Islet of Langerhans (tissue), 1 donor: ENCODE measurements at regions not wholly inside any gene's neighbourhood (a gene's known extent, or its start where the extent isn't known, plus 50 kb on each side); places are given as distances from the start of the nearest gene placed in this dataset.
"Not testable (repeated sequence)": the region's sequence is repeated elsewhere in the genome, so short reads cannot be mapped to it uniquely, and the experiment has no call there.

Experiments used
- FAIRE-seq: peaks from one replicate; lab custom pipeline; 2011; peaks lifted over from hg19 to GRCh38; lab: Jason Lieb, UNC

- no peak for FAIRE-seq
Observed at GRCh38 chr14:105711044-105711620, 184.7 kb downstream of the TMEM121 start.

DNA sequence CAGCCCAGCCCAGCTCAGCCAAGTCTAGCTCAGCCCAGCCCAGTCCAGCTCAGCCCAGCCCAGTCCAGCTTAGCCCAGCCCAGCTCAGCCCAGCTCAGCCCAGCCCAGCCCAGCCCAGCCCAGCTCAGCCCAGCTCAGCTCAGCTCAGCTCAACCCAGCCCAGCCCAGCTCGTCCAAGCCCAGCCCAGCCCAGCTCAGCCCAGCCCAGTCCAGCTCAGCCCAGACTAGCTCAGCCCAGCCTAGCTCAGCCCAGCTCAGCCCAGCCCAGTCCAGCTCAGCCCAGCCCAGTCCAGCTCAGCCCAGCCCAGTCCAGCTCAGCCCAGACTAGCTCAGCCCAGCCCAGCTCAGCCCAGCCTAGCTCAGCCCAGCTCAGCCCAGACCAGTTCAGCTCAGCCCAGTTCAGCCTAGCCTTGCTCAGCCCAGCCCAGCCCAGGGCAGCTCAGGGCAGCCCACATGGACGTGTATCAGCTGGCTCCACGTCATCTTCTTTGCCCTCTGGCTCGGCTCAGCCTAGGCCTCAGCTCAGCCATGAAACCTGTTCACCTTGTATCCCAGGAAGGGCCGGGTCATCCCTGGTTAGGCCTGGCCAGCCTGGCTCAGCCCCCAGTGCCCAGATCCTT lies 185.6 kb downstream of the TMEM121 start:
- no peak for FAIRE-seq

- not testable (repeated sequence) for FAIRE-seq
Observed at GRCh38 chr14:105712670-105713069, 186.3 kb downstream of the TMEM121 start.

- FAIRE-seq = not testable (repeated sequence)
Observed at GRCh38 chr14:105713160-105713559, 186.8 kb downstream of the TMEM121 start.

GRCh38 chr14:105713836-105714235 lies 187.5 kb downstream of the TMEM121 start:
- FAIRE-seq = not testable (repeated sequence)

- not testable (repeated sequence) for FAIRE-seq
Observed at GRCh38 chr14:105718787-105719186, 192.4 kb downstream of the TMEM121 start.

GRCh38 chr14:105720106-105720505 lies 193.7 kb downstream of the TMEM121 start:
- not testable (repeated sequence) for FAIRE-seq

- not testable (repeated sequence) for FAIRE-seq
Observed at GRCh38 chr14:105720852-105721601, 194.6 kb downstream of the TMEM121 start.

DNA sequence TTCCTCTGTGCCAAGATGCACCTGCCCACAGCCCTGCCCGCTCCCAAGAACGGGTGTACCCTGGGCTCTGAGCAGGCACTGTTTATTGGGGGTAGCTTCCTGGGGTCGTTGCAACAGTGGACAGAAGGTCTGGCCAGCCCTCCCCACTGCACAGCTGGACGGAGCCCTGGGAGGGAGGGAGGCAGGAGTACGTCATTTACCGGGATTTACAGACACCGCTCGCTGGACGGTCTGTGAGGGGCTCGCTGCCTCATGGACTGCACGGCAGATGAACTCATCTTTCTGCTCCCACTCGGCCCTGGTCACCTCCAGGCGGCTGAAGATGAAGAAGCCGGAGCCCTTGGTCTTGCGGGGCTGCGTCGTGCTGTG lies 195.2 kb downstream of the TMEM121 start:
- not testable (repeated sequence) for FAIRE-seq

DNA sequence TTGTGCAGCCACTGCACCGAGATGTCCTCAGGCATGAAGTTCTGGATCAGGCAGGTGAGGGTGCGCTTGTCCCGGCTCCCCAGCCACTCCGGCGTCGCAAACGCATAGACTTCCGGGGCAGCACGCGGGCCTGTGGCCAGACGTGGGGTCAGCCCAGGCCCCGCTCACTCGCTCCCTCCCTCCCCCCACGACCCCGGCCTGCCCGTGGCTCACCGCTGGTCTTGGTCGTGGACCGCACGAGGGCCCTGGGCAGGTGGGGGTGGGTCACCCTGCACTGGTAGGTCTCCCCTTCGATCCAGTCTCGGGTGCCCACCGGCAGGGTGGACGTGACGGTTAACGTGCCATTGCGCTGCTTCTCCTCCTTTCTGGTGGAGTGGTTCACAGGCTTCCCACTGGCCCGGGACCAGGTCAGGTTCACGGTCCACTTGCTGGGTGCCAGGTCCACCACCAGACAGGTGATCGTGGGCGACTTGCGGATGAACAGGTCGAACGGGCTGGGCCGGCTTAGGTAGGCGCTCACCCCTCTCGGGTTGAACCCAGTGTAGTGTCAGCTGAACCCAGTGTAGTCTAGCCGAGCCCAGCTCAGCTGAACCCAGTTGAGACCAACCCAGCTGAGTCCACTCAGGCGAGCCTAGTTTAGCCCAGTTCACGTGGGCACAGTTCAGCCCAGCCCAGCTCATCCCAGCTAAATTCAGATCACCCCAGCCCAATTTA lies 195.8 kb downstream of the TMEM121 start:
- FAIRE-seq = not testable (repeated sequence)

- not testable (repeated sequence) for FAIRE-seq
Observed at GRCh38 chr14:105723271-105723670, 196.9 kb downstream of the TMEM121 start.

- not testable (repeated sequence) for FAIRE-seq
Observed at GRCh38 chr14:105723776-105724175, 197.4 kb downstream of the TMEM121 start.

DNA sequence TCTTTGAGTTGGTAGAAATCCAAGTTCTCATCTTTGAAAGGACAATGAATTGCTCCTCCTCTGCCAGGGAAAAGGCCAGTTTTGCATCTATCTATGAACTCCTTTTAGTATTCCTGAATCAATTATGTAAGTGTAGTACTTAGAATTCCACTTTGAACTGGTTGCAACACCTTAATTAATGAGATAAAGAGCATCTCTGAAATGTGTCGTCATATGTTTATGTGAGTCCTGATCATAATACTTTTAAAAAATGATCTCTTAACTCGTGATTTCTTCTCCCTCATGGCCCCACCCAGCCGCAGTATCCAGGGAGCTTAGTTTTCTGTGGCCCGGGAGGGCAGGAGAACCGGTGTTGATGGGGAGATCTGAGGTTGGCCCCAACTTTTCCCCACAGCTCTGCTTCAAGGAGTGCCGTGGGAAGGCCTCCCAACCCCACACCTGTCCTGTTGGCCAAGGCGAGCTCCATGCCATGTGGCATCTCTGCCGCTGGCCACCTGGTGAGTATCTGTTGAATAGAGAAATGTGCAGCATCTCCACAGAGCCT lies 203.5 kb downstream of the TMEM121 start:
- FAIRE-seq = not testable (repeated sequence)

DNA sequence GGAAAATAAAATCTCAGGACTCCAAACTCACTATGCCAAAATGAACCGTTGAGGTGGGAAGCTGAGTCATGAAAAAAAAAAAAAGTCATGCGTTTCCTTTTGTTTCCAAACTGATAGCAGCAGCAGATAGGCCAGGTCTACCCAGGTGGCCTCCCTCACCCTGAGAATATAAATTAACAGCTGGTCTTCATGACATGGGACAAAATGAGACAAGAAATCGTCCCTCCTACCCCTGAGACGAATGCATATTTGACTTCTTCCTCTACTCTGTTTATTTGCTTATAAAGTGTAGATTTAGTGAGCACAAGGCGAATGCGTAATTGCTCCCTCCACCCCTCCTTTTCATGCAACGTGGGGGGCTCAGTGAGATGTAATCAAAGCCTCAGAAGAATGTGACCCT lies 204.3 kb downstream of the TMEM121 start:
- FAIRE-seq = not testable (repeated sequence)

DNA sequence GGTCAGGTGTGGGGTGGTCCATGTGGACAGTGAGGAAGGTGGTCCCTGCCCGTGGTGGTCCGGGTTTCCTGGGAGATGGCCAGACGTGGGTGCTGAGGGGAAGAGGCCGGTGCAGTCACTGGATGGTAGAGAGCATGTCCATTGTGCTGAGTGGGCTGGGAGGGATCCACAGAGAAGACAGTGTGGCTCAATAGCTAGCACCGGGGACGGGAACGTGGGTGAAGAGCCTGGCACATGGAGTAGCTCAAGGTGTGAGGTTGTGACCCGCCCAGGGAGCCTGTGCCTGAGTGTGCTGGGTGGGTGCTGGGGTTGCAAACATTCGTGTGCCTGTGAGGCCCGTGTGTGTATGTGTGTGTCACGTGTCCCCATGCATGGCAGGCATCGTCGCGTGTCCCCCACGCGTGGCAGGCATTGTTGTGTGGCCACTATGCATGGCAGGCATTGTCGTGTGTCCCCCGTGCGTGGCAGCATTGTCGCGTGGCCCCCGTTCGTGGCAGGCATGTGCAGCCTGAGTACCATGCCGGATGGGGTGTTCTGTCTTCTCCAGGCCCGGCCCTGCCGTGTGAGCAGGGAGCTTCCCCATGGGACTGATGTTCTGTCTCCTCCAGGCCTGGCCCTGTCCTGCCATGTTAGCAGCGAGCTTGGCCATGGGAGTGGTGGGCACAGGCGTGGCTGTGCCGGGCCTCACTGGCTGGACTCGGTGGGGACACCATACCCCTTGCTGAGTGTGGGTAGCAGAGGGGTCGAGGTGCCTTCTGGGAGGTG lies 205.0 kb downstream of the TMEM121 start:
- not testable (repeated sequence) for FAIRE-seq

DNA sequence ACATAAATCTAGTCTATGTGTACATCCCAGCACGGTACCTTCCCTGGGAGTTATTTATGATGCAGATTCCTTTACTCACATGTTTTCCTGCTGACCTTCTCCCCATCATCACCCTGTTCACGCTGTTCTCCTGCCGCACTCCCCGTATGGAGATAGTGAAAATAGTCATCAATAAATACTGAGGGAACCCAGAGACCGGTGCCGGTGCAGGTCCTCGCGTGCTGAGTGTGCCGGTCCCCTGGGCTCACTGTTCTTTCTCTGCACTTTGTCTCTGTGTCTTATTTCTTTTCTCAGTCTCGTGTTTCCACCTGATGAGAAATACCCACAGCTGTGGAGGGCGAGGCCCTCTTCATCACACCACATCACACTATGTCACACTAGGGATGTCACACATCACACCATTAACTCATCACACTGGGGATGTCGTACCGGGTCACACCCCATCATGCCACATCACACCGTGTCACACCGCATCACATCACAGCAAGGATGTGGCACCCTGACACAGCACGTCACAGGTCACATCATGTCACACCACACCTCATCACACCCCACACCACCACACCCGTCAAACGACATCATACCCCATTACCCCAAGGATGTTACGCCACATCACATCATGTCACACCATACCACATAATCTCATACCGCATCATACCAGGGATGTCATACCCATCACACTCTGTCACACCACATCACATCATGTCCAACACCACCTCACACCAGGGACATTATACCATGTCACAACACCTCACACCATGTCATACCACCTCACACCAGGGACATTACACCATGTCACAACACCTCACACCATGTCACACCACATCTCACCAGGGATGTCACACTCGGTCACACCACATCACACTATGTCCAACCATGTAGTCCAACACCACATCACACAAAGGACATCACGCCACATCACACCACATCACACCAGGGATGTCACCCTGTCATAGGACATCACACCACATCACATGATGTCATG lies 207.0 kb downstream of the TMEM121 start:
- FAIRE-seq = no peak

GRCh38 chr14:105734241-105734640 lies 207.9 kb downstream of the TMEM121 start:
- FAIRE-seq = not testable (repeated sequence)

- FAIRE-seq = not testable (repeated sequence)
Observed at GRCh38 chr14:105736331-105736730, 209.9 kb downstream of the TMEM121 start.

GRCh38 chr14:105737504-105738246 lies 211.3 kb downstream of the TMEM121 start:
- no peak for FAIRE-seq

- FAIRE-seq = no peak
Observed at GRCh38 chr14:105738638-105739037, 212.3 kb downstream of the TMEM121 start.
